COLO668 (cell line): ENCODE measurements at regions not wholly inside any gene's neighbourhood (a gene's known extent, or its start where the extent isn't known, plus 50 kb on each side); places are given as distances from the start of the nearest gene placed in this dataset.

Source experiments
- DNase-seq: peaks from one replicate; lab custom pipeline; 2025; ENCODE audit not compliant: unreplicated experiment; lab: John Stamatoyannopoulos, UW

GRCh38 chr10:59082249-59082648 is 94.2 kb upstream of the PHYHIPL start:
- DNase-seq = no peak

- no peak for DNase-seq
Observed at GRCh38 chr10:59085054-59085453, 91.4 kb upstream of the PHYHIPL start.

- no peak for DNase-seq
Observed at GRCh38 chr10:59085711-59086502, 90.5 kb upstream of the PHYHIPL start.

- DNase-seq = no peak
Observed at GRCh38 chr10:59087486-59087885, 89.0 kb upstream of the PHYHIPL start.

GRCh38 chr10:59088912-59089573 is 87.4 kb upstream of the PHYHIPL start:
- DNase-seq = no peak

- DNase-seq = no peak
Observed at GRCh38 chr10:59090817-59091622, 85.4 kb upstream of the PHYHIPL start.

GRCh38 chr10:59093461-59093860 is 83.0 kb upstream of the PHYHIPL start:
- no peak for DNase-seq

GRCh38 chr10:59096631-59097030 is 79.8 kb upstream of the PHYHIPL start:
- DNase-seq = no peak

- DNase-seq = no peak
Observed at GRCh38 chr10:59098387-59098786, 78.1 kb upstream of the PHYHIPL start.

GRCh38 chr10:59098831-59099452 is 77.5 kb upstream of the PHYHIPL start:
- no peak for DNase-seq

GRCh38 chr10:59099481-59099880 is 77.0 kb upstream of the PHYHIPL start:
- no peak for DNase-seq

GRCh38 chr10:59102394-59102793 is 74.0 kb upstream of the PHYHIPL start:
- no peak for DNase-seq

- DNase-seq = no peak
Observed at GRCh38 chr10:59104186-59104585, 72.3 kb upstream of the PHYHIPL start.

GRCh38 chr10:59106441-59106840 is 70.0 kb upstream of the PHYHIPL start:
- DNase-seq = no peak

- no peak for DNase-seq
Observed at GRCh38 chr10:59107147-59107546, 69.3 kb upstream of the PHYHIPL start.

GRCh38 chr10:59108296-59108870 is 68.1 kb upstream of the PHYHIPL start:
- no peak for DNase-seq

- DNase-seq = no peak
Observed at GRCh38 chr10:59108886-59109288, 67.6 kb upstream of the PHYHIPL start.

GRCh38 chr10:59109826-59110225 is 66.6 kb upstream of the PHYHIPL start:
- no peak for DNase-seq

GRCh38 chr10:59124187-59124586 is 52.3 kb upstream of the PHYHIPL start:
- DNase-seq = no peak

GRCh38 chr10:59125666-59126065 is 50.8 kb upstream of the PHYHIPL start:
- DNase-seq = no peak

GRCh38 chr10:59126261-59126660 is 50.2 kb upstream of the PHYHIPL start:
- DNase-seq = no peak
